HCT116 (cell line): ENCODE measurements at regions not wholly inside any gene's neighbourhood (a gene's known extent, or its start where the extent isn't known, plus 50 kb on each side); places are given as distances from the start of the nearest gene placed in this dataset.

Experiments
- ATAC-seq: fragments of 200-7000 bp; cut with Tn5 transposase; 2 replicates; pipeline ENCODE4 v1.9.1; 2020; ENCODE audit warnings: mild to moderate bottlenecking, moderate library complexity
- BruUV-seq: library from RNA; stranded (reverse); fragments of 400-500 nt; replicated peaks from 2 replicates; lab custom pipeline; 2021; lab: Mats Ljungman, UMichigan
- CTCF ChIA-PET: fragments of 300-600 bp; sonication (Branson Sonifier 250); formaldehyde crosslinking; loops from one replicate; lab custom pipeline; 2021; ENCODE audit warnings: antibody characterized with exemption; lab: Charles Lee
- POLR2A ChIA-PET: fragments of 300-600, 350-600 bp; sonication (Branson Sonifier 250); formaldehyde crosslinking; loops from one replicate; lab custom pipeline; 2021; ENCODE audit warnings: antibody characterized with exemption; lab: Charles Lee
- RAD21 ChIA-PET, 2 experiments: fragments of 300-600 bp; sonication (Branson Sonifier 250); formaldehyde crosslinking; loops; one replicate each; lab custom pipeline; 2023; ENCODE audit warnings: low total read pairs in 2 of 2; ENCODE audit not compliant: uncharacterized antibody in 2 of 2, unreplicated experiment in 2 of 2, low non-redundant PET in 1 of 2; lab: Charles Lee
- DNase-seq: peaks from one replicate; pipeline ENCODE4 v3.0.0-alpha.2; 2010; ENCODE audit warnings: low read depth, low spot score
- H2AFZ ChIP-seq: fragments of 200-600 bp; shearing (Covaris generic), sonication (generic); 2 replicates; pipeline ENCODE4 v1.6.1; 2017; ENCODE audit warnings: low read depth, mixed run types, mixed read lengths, antibody characterized with exemption, low read length; ENCODE audit not compliant: poor library complexity, severe bottlenecking
- H3K27ac ChIP-seq: 2 replicates; pipeline ENCODE4 v1.5.1; 2012; ENCODE audit warnings: low read depth, low read length
- H3K27me3 ChIP-seq: fragments of 200-600 bp; sonication (generic); 2 replicates; pipeline ENCODE4 v1.6.1; 2016; ENCODE audit warnings: mixed run types, low read length, mixed read lengths; ENCODE audit not compliant: insufficient read depth
- H3K36me3 ChIP-seq, 2 experiments: fragments of 200-500 bp in 1 of 2; fragments of 200-600 bp in 1 of 2; sonication (Bioruptor generic) in 1 of 2; sonication (generic) in 1 of 2; 2 replicates each; pipeline versions ENCODE4 v1.5.1 to v1.6.1; 2014 to 2016; ENCODE audit warnings: low read length in 2 of 2, inconsistent platforms in 1 of 2, mixed read lengths in 1 of 2, mixed run types in 1 of 2; ENCODE audit not compliant: insufficient read depth in 2 of 2, control insufficient read depth in 1 of 2
- H3K4me1 ChIP-seq, 2 experiments: fragments of 200-600 bp in 1 of 2; sonication (generic) in 1 of 2; 2 replicates each; pipeline versions ENCODE4 v1.5.1 to v1.6.1; 2012 to 2017; ENCODE audit warnings: low read length in 2 of 2, inconsistent platforms in 1 of 2, mild to moderate bottlenecking in 1 of 2, mixed read lengths in 1 of 2, mixed run types in 1 of 2, moderate library complexity in 1 of 2; ENCODE audit not compliant: insufficient read depth in 2 of 2, control insufficient read depth in 1 of 2
- H3K4me2 ChIP-seq: fragments of 200-600 bp; sonication (generic); 2 replicates; pipeline ENCODE4 v1.6.1; 2017; ENCODE audit warnings: mixed run types, low read length, mixed read lengths
- H3K4me3 ChIP-seq, 2 experiments: fragments of 200-600 bp in 1 of 2; sonication (generic) in 1 of 2; replicated peaks in 1 of 2; 2 replicates each; pipeline ENCODE4 v1.5.1; 2011 to 2016; ENCODE audit warnings: low read length in 2 of 2, control low read depth in 1 of 2, low read depth in 1 of 2, mild to moderate bottlenecking in 1 of 2, mixed read lengths in 1 of 2, mixed run types in 1 of 2
- H3K79me2 ChIP-seq: fragments of 200-600 bp; sonication (generic); 2 replicates; pipeline ENCODE4 v1.6.1; 2017; ENCODE audit warnings: mild to moderate bottlenecking, mixed run types, low read length, moderate library complexity, mixed read lengths; ENCODE audit not compliant: insufficient read depth
- H3K9ac ChIP-seq: fragments of 200-600 bp; sonication (generic); 2 replicates; pipeline ENCODE4 v1.6.1; 2016; ENCODE audit warnings: low read length, mixed read lengths
- H3K9me2 ChIP-seq: fragments of 200-600 bp; sonication (generic), shearing (Covaris generic); 2 replicates; pipeline ENCODE4 v1.6.1; 2017; ENCODE audit warnings: mixed run types, mild to moderate bottlenecking, moderate library complexity; ENCODE audit not compliant: insufficient read depth
- H3K9me3 ChIP-seq, 2 experiments: fragments of 200-500 bp in 1 of 2; fragments of 200-600 bp in 1 of 2; sonication (Bioruptor generic) in 1 of 2; sonication (generic) in 1 of 2; 2 replicates each; pipeline ENCODE4 v1.6.1; 2014 to 2017; ENCODE audit warnings: low read length in 2 of 2, mixed read lengths in 2 of 2, inconsistent platforms in 1 of 2, low read depth in 1 of 2, mild to moderate bottlenecking in 1 of 2, mixed run types in 1 of 2, moderate library complexity in 1 of 2; ENCODE audit not compliant: control insufficient read depth in 1 of 2, insufficient read depth in 1 of 2
- H4K20me1 ChIP-seq: fragments of 200-600 bp; sonication (generic), shearing (Covaris generic); 2 replicates; pipeline ENCODE4 v1.6.1; 2017; ENCODE audit warnings: mixed run types, mild to moderate bottlenecking, moderate library complexity; ENCODE audit not compliant: insufficient read depth
- CEBPB ChIP-seq: IDR thresholded peaks from 2 replicates; pipeline ENCODE4 v1.6.1; 2012; ENCODE audit warnings: low read depth
- ELF1 ChIP-seq: IDR thresholded peaks from 2 replicates; pipeline ENCODE4 v1.6.1; 2012; ENCODE audit warnings: low read depth, borderline replicate concordance
- EZH2 ChIP-seq: fragments of 200-600 bp; sonication (generic); IDR thresholded peaks from 2 replicates; pipeline ENCODE4 v1.6.1; 2017; ENCODE audit warnings: antibody characterized with exemption, mixed run types
- EZH2phosphoT487 ChIP-seq: fragments of 200-600 bp; IDR thresholded peaks from 2 replicates; pipeline ENCODE4 v1.6.1; 2018; ENCODE audit warnings: antibody characterized with exemption, borderline replicate concordance
- POLR2AphosphoS5 ChIP-seq: IDR thresholded peaks from 2 replicates; pipeline ENCODE4 v1.6.1; 2011; ENCODE audit warnings: mild to moderate bottlenecking, low read depth, low read length, moderate library complexity
- YY1 ChIP-seq: IDR thresholded peaks from 2 replicates; pipeline ENCODE4 v1.6.1; 2011; ENCODE audit warnings: low read length, low read depth, moderate library complexity, mild to moderate bottlenecking; ENCODE audit not compliant: insufficient replicate concordance; ENCODE audit errors: extremely low read depth
- ZFX ChIP-seq: fragments of 450-650 bp; IDR thresholded peaks from 2 replicates; pipeline ENCODE4 v1.6.1; 2017
- ZNF274 ChIP-seq: fragments of 200-500 bp; sonication (Bioruptor generic); IDR thresholded peaks from 2 replicates; pipeline ENCODE4 v1.6.1; 2014; ENCODE audit warnings: mild to moderate bottlenecking, low read depth, low read length, inconsistent platforms
- intact Hi-C: fragments of 100-400 bp; cut with micrococcal nuclease; formaldehyde crosslinking; loops from 2 replicates; pipeline ENCODE4 v1.10.0; 2022
- TF ChIP-seq, protein P1 (sequence below): IDR thresholded peaks from 2 replicates; pipeline ENCODE4 v1.6.1; 2012; ENCODE audit warnings: low read depth
- TF ChIP-seq, protein P2 (sequence below): IDR thresholded peaks from 2 replicates; pipeline ENCODE4 v1.6.1; 2012
- TF ChIP-seq, protein P3 (sequence below): IDR thresholded peaks from 2 replicates; pipeline ENCODE4 v1.6.1; 2011; ENCODE audit warnings: mild to moderate bottlenecking, low read length, moderate library complexity; ENCODE audit not compliant: insufficient replicate concordance; ENCODE audit errors: extremely low read depth

DNA sequence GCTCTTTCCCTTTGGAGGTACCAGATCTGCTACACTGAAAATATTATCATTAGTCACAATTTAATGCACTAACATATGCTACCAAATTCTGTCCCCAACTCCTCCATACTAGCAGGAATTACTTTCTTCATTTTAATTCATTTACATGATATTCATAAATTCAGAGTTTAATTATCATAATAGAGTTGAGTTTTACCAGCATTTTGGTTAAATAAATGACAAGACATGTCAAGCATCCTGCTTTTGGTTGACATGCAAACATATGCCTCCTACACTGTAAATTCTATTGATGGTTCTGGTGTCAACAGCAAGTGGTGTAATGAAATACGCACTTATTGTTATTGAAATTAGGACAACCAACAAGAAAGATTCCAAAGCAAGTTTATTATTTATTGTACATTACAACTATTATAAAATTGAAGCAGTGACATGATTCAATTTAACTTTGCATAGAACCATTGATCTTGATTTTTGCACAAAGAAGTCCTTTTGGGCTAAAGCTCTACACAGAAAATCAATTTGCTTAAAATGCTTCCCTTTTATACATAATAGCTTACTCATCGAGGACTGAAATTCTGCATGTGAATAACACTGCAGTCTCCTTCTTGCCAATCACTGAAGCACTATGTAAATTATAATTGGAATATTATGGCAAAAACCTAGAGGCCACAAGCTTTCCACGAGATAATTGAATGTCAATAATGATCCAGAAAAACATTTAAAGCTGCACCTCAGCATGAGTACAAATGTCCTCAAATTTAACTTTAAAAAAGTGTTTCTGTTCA, 728.6 kb upstream of the ADGRL2 start:
- TF ChIP-seq YY1 (no peak), EZH2 (no peak), ZNF274 (no peak), POLR2AphosphoS5 (no peak), ELF1 (no peak), ZFX (no peak), CEBPB (no peak), EZH2phosphoT487 (no peak)
- TF ChIP-seq, protein P1, sequence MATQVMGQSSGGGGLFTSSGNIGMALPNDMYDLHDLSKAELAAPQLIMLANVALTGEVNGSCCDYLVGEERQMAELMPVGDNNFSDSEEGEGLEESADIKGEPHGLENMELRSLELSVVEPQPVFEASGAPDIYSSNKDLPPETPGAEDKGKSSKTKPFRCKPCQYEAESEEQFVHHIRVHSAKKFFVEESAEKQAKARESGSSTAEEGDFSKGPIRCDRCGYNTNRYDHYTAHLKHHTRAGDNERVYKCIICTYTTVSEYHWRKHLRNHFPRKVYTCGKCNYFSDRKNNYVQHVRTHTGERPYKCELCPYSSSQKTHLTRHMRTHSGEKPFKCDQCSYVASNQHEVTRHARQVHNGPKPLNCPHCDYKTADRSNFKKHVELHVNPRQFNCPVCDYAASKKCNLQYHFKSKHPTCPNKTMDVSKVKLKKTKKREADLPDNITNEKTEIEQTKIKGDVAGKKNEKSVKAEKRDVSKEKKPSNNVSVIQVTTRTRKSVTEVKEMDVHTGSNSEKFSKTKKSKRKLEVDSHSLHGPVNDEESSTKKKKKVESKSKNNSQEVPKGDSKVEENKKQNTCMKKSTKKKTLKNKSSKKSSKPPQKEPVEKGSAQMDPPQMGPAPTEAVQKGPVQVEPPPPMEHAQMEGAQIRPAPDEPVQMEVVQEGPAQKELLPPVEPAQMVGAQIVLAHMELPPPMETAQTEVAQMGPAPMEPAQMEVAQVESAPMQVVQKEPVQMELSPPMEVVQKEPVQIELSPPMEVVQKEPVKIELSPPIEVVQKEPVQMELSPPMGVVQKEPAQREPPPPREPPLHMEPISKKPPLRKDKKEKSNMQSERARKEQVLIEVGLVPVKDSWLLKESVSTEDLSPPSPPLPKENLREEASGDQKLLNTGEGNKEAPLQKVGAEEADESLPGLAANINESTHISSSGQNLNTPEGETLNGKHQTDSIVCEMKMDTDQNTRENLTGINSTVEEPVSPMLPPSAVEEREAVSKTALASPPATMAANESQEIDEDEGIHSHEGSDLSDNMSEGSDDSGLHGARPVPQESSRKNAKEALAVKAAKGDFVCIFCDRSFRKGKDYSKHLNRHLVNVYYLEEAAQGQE, result no peak
- TF ChIP-seq, protein P2, sequence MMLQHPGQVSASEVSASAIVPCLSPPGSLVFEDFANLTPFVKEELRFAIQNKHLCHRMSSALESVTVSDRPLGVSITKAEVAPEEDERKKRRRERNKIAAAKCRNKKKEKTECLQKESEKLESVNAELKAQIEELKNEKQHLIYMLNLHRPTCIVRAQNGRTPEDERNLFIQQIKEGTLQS, result no peak
- TF ChIP-seq, protein P3, sequence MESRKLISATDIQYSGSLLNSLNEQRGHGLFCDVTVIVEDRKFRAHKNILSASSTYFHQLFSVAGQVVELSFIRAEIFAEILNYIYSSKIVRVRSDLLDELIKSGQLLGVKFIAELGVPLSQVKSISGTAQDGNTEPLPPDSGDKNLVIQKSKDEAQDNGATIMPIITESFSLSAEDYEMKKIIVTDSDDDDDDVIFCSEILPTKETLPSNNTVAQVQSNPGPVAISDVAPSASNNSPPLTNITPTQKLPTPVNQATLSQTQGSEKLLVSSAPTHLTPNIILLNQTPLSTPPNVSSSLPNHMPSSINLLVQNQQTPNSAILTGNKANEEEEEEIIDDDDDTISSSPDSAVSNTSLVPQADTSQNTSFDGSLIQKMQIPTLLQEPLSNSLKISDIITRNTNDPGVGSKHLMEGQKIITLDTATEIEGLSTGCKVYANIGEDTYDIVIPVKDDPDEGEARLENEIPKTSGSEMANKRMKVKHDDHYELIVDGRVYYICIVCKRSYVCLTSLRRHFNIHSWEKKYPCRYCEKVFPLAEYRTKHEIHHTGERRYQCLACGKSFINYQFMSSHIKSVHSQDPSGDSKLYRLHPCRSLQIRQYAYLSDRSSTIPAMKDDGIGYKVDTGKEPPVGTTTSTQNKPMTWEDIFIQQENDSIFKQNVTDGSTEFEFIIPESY, result no peak
- intact Hi-C loops, result no loop called here

More for the DNA sequence above, 728.6 kb upstream of the ADGRL2 start:
- DNase-seq (no peak), ATAC-seq (no peak)
- BruUV-seq, result no TSS peak
- H3K9ac ChIP-seq, result no peak overlapping the region
- no peaks in the 10 kb centered on the region for H3K9me2 ChIP-seq
- H3K79me2 ChIP-seq, result no peaks in the 10 kb centered on the region
- ChIA-PET CTCF (no interaction called here), POLR2A (no interaction called here), RAD21 (no interaction called here)
- H3K4me3 ChIP-seq, result no peak overlapping the region
- H3K27me3 ChIP-seq, result no peaks in the 10 kb centered on the region
- no peak overlapping the region for H3K4me2 ChIP-seq
- H3K4me1 ChIP-seq, result no peaks in the 10 kb centered on the region
- no peak overlapping the region for H3K27ac ChIP-seq
- H3K9me3 ChIP-seq, result no peaks in the 10 kb centered on the region
- no peaks in the 10 kb centered on the region for H3K36me3 ChIP-seq
- H2AFZ ChIP-seq, result no peak overlapping the region
- H4K20me1 ChIP-seq, result no peaks in the 10 kb centered on the region
